Hepatic stellate cell (primary cell): ENCODE measurements at regions not wholly inside any gene's neighbourhood (a gene's known extent, or its start where the extent isn't known, plus 50 kb on each side); places are given as distances from the start of the nearest gene placed in this dataset.
"Not testable (repeated sequence)": the region's sequence is repeated elsewhere in the genome, so short reads cannot be mapped to it uniquely, and the experiment has no call there.

Experiments used
- DNase-seq: peaks from one replicate; pipeline ENCODE4 v3.0.0; 2011; ENCODE audit warnings: low spot score

DNA sequence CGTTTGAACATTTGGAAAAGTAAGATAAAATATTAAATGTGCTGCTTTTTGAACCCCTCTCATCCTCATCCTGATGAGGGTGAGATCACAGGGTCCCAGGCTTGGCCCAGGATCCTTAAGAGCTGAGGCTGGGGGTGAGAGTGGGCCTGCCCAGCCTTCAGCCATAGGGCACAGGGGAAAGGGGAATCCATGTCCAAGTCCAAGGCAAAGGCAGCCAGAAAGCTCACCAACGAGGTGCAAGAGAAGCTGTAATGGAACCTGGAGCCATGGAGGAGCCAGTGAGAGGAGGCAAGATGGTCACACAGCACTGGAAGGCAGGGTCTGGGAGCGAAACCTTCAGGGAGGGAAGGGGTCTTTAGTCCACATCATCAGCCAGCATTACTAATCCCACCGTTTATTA lies 191.9 kb downstream of the RRAGC start:
- DNase-seq: no peak

DNA sequence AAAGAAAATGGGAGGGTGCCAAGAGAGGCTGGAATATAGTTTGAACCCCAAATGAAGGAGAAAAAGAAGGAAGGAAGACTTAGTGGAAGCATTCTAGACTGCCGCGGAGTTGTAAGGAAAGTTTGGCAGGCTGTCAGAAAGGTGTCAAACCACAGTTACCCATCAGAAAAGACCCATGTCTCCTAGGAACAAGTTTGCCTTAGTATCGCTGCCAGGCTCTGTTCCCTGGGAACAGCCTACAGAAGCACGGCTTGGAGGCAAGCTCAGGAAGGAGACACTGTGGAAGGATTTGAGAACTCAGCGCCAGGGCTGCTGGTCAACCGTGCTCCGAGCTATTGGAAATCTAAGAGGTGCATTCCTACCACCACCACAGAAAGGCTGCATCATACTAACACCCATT lies 197.4 kb downstream of the RRAGC start:
- no peak for DNase-seq

DNA sequence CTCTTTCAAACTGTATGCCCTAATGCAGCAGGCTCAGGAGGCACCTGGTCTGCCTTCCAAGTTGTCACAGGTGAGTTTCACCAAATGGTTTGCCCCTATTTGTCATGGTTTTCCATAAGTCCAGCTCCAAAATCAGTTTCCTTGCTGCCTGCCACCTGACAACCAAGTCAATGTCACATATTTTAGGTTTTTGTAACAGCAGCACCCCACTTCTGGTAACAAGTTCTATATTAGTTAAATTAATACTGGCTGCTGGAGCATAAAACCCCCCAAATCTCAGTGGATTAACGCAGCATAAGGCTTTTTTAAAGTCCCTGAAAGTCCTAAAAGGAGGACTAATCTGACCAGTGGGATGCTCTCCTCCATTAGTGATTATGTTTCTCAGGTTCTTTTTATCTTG lies 200.7 kb downstream of the RRAGC start:
- DNase-seq: no peak

DNA sequence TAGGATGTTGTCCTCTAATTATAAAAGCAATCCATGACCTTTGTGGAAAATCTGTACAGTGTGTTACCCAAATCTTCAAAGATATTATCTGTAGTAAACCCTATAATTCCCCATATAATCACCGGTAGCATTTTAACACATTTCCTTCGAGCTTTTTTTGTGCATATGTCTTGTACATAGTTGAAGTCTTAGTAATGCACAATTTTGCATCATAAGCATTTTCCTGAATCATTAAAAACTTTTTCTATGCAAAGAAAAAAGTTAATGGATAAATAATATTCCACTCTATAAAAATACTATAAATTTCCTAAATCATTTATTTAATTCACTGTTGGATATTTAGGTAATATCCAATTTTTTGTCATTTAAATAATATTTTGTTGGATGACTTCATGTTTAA lies 201.7 kb downstream of the RRAGC start:
- DNase-seq: no peak

- DNase-seq: no peak
Observed at GRCh38 chr1:38657207-38657840, 202.2 kb downstream of the RRAGC start.

DNA sequence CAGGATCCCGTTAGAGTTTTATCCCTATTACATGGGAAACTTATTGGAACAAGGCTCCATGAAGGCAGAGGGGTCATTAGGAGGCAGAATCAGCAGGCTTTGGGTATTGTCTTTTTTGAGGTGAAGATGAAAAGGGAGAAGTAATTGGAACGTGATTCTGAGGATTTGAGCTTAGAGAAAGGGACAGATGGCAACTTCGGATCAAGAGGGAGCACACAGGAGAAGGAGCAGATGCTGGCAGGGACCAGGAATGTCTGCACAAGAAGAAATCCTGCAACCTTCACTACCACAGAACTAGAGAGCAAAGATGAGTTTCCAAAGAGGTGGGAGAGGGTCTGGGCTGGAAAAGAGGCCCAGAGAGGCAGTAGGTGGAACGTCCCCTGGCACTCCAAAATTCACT lies 202.8 kb downstream of the RRAGC start:
- no peak for DNase-seq

DNA sequence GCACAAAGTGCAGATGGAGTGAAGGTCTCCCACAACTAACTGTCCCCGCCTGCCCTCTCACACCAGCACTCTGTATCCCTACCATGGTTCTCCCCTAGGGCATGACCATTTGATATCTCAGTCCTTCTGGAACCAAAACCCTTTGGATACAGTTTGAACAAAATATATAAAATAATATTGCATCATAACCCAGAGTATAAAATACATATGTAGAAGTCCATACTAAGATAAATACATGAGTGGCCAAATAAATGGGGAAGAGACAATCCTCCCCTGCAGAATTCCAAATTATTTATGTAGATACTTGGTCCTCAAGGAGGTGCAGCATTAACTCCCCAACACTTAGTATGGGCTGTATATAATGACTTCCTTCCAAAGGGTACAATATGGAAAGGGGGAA lies 207.4 kb downstream of the RRAGC start:
- DNase-seq: no peak

DNA sequence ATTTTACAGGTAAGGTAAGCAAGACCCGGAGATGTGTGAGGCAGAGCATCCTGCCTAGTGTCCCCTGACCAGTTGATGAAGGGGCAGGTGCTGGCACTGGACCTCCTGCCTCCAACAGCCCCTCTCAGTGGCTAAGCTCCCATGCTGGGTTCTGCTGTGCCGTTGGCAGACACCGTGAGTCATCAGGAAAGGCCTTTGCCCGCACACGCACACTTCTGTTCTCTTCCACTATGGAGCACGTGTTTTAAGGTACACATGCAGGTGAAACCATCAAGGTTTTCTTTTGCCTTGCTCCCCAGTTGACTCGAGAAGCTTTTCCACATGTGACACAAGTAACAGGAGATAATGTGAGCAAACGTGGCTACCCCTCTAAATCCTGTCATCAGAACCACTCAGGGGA lies 207.9 kb downstream of the RRAGC start:
- DNase-seq: no peak

DNA sequence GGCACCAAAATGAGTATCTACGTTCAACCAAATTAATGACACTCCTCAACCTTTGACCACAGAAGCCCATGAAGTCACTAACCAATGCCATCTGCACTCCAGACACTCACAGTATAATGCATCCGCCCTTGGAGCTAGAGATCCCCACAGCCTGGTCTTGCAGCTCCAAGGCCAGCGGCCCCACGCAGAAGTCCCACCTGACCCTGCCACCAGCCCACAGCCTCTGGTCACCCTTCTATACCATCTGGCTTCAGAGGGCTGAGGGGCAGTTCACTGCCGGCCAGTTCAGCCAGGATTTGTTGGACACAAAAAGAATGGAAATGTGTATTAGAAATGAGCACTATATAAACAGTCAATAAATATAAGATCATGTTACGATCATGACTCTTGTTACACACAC lies 211.2 kb downstream of the RRAGC start:
- DNase-seq: no peak

GRCh38 chr1:38647341-38647740 lies 212.2 kb downstream of the RRAGC start:
- not testable (repeated sequence) for DNase-seq

DNA sequence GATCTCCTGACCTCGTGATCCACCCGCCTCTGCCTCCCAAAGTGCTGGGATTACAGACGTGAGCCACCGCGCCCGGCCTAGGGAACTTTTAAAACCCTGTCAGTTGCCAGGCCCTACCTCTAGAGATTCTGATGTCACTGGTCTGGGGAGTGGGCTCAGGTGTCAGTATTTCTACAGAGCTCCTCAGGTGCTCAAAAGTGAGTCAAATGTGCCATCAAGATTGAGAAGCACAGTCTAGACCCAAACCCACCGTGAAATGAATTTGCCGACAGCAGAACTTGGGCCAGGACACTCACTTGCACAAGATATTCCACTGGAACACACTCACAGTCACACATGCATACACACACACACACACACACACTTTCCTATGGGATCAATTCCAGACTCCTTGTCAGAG lies 215.5 kb downstream of the RRAGC start:
- DNase-seq: no peak

DNA sequence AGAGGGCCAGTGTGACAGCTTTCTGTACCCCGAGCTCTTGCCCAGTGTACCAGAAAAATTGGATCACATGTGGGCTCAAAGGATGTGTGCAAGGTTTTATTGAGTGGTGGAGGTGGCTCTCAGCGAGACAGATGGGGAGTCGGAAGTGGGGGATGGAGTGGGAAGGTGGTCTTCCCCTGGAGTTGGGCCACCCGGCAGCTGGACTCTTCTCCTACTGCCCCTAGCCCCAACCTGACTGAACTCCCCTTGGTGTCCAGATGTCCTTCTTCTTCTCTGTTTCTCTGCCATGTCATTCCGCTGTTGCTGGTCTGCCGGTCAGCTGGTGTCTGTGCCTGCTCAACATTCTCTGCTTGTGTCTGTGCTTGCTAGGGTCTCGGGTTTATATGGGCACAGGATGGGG lies 217.9 kb downstream of the RRAGC start:
- no peak for DNase-seq

GRCh38 chr1:38640371-38640770 lies 219.2 kb downstream of the RRAGC start:
- no peak for DNase-seq

GRCh38 chr1:38628241-38628640 lies 231.3 kb downstream of the RRAGC start:
- no peak for DNase-seq

DNA sequence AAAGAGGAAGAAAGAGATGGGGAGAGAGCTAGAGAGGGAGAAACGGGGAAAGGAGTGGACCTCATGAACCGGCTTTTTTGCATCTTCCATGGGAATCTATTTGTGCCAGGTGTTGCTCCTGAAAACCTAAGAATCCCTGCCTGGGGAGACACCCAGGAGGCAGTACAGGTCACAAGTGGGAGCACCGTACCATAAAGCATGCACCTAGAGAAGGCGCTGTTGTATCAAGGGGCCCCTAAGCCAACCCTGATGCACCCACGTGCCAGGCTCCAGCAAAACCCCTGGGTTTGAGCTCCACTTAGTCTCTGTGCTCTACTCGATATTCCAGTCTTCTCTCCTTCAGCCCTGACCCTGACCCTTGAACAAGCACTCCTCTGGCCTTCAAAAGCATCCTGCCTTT lies 233.6 kb downstream of the RRAGC start:
- DNase-seq: no peak

GRCh38 chr1:38624336-38625039 lies 235.1 kb downstream of the RRAGC start:
- DNase-seq: no peak

GRCh38 chr1:38623529-38623928 lies 236.0 kb downstream of the RRAGC start:
- DNase-seq: no peak

GRCh38 chr1:38622197-38622596 lies 237.4 kb downstream of the RRAGC start:
- no peak for DNase-seq

GRCh38 chr1:38616846-38617245 lies 242.7 kb downstream of the RRAGC start:
- DNase-seq: no peak

GRCh38 chr1:38615680-38616079 lies 243.9 kb downstream of the RRAGC start:
- no peak for DNase-seq

- no peak for DNase-seq
Observed at GRCh38 chr1:38614861-38615260, 244.7 kb downstream of the RRAGC start.

DNA sequence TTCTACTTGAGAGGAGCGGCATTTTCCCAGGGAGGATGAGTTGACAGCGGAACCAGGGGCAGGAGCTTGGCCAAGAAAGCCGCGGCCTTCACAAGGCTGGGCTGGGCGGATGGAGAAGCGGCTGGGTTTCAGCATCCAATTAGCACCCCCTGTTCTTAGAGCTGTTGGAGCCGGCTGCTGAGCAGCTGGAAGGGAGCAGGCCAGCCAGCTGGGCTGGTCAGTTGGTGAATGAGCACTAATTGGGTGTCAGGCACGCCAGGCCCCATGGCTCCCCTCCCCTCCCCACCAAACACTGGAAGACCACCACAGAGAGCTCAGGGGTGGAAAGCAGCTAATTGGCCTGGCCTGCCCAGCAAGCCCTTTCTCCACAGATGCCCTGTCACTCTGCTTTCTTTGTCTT lies 245.6 kb downstream of the RRAGC start:
- DNase-seq: no peak

DNA sequence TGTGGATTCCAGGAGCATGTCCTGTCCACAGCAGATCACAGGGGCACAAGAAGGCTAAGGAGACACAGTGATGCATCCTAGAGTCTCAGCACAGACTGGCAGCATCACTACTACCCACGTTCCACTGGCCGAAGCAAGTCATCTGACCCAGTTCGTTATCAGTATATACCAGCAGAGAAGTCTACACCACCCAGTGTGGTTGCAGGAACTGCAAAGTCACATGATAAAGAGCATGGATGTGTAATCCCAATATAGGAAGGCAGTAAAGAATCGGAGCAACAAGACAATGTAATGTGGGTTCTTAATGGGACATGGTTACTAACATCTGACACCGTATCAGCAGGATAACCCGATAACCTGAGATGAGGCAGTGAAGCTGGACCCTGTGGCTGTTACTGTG lies 246.6 kb downstream of the RRAGC start:
- DNase-seq: no peak

DNA sequence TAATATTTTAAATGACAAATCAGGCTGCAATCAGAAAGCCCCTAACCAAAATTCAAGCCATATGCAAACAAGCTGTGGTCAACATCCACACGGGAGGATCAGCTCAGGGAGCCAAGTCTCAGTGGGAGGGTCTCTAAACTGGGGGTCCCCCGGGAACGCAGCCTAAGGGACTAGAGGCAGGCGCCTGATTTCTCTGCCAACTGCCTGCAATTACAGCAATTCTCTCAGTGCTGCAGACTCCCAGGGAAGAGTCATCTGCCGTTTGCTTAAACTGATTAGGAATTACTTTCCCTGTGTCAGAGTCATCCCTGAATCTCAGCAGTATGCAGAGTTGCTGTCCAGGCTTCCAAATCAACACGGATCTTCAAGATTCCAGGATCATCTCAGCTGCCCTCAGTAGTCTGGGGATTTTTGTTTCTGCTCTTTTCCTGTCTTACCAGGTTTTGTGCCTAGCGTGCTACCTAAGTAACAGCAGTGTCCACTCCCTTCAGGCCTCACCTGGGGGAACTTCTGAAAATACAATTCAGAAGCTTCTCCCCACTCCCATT lies 247.8 kb downstream of the RRAGC start:
- no peak for DNase-seq
